ENCODE measurements at regions not wholly inside any gene's neighbourhood (a gene's known extent, or its start where the extent isn't known, plus 50 kb on each side); places are given as distances from the start of the nearest gene placed in this dataset.

GRCh38 chr14:30445011-30445793, 113.8 kb upstream of the G2E3 start:
- no peak for DNase-seq (ENCODE audit: low read depth in 1 of 2, low spot score in 1 of 2)
- Histone ChIP-seq H3K27me3 (ENCODE audit: insufficient read depth, poor library complexity, severe bottlenecking) (peaks cover 20% of the 10 kb centered on the region), H3K27ac (replicated peaks) (no peak overlapping the region), H3K4me3 (replicated peaks; ENCODE audit: insufficient read depth, low read length) (no peak overlapping the region)
- TF ChIP-seq, protein P1, sequence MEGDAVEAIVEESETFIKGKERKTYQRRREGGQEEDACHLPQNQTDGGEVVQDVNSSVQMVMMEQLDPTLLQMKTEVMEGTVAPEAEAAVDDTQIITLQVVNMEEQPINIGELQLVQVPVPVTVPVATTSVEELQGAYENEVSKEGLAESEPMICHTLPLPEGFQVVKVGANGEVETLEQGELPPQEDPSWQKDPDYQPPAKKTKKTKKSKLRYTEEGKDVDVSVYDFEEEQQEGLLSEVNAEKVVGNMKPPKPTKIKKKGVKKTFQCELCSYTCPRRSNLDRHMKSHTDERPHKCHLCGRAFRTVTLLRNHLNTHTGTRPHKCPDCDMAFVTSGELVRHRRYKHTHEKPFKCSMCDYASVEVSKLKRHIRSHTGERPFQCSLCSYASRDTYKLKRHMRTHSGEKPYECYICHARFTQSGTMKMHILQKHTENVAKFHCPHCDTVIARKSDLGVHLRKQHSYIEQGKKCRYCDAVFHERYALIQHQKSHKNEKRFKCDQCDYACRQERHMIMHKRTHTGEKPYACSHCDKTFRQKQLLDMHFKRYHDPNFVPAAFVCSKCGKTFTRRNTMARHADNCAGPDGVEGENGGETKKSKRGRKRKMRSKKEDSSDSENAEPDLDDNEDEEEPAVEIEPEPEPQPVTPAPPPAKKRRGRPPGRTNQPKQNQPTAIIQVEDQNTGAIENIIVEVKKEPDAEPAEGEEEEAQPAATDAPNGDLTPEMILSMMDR (IDR thresholded peaks at IDR 0.05; ENCODE audit: insufficient read depth, low read length), result no peak
- TF ChIP-seq POLR2AphosphoS5 (IDR thresholded peaks at IDR 0.05; ENCODE audit: low read depth) (no peak), SPI1 (IDR thresholded peaks at IDR 0.05; ENCODE audit: borderline replicate concordance, low read depth) (no peak), GABPA (IDR thresholded peaks at IDR 0.05; ENCODE audit: low read depth) (no peak)
- TF ChIP-seq, protein P2, sequence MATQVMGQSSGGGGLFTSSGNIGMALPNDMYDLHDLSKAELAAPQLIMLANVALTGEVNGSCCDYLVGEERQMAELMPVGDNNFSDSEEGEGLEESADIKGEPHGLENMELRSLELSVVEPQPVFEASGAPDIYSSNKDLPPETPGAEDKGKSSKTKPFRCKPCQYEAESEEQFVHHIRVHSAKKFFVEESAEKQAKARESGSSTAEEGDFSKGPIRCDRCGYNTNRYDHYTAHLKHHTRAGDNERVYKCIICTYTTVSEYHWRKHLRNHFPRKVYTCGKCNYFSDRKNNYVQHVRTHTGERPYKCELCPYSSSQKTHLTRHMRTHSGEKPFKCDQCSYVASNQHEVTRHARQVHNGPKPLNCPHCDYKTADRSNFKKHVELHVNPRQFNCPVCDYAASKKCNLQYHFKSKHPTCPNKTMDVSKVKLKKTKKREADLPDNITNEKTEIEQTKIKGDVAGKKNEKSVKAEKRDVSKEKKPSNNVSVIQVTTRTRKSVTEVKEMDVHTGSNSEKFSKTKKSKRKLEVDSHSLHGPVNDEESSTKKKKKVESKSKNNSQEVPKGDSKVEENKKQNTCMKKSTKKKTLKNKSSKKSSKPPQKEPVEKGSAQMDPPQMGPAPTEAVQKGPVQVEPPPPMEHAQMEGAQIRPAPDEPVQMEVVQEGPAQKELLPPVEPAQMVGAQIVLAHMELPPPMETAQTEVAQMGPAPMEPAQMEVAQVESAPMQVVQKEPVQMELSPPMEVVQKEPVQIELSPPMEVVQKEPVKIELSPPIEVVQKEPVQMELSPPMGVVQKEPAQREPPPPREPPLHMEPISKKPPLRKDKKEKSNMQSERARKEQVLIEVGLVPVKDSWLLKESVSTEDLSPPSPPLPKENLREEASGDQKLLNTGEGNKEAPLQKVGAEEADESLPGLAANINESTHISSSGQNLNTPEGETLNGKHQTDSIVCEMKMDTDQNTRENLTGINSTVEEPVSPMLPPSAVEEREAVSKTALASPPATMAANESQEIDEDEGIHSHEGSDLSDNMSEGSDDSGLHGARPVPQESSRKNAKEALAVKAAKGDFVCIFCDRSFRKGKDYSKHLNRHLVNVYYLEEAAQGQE (IDR thresholded peaks at IDR 0.05; ENCODE audit: insufficient replicate concordance, low read depth), result no peak

DNA sequence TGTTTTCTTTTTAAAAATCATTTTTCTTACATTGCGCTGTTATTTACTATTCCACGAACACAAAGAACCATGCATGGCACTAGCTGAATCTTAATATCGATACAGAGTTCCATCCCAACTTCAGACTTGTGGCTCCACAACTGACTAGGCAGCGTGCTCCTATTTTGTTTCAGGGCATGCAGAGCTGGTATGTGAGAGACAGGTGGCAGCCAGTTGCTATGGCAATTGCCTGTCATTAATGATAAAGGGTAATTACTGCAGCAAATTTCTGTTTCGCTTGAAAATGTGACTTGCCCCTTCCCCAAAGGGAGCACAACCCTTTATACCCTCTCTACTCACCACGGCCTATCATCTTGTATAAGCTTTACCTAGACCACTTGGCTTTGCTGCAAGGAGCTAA, 113.1 kb upstream of the G2E3 start:
- H3K27me3 ChIP-seq (ENCODE audit: insufficient read depth, poor library complexity, severe bottlenecking), result peaks cover 20% of the 10 kb centered on the region
- no peak for TF ChIP-seq POLR2AphosphoS5 (IDR thresholded peaks at IDR 0.05; ENCODE audit: low read depth)
- TF ChIP-seq, protein P2 (IDR thresholded peaks at IDR 0.05; ENCODE audit: insufficient replicate concordance, low read depth), result no peak
- TF ChIP-seq GABPA (IDR thresholded peaks at IDR 0.05; ENCODE audit: low read depth), result no peak
- TF ChIP-seq, protein P1 (IDR thresholded peaks at IDR 0.05; ENCODE audit: insufficient read depth, low read length), result no peak
- no peak for TF ChIP-seq SPI1 (IDR thresholded peaks at IDR 0.05; ENCODE audit: borderline replicate concordance, low read depth)
- no peak for DNase-seq (ENCODE audit: low read depth in 1 of 2, low spot score in 1 of 2)
- H3K4me3 ChIP-seq (replicated peaks; ENCODE audit: insufficient read depth, low read length), result no peak overlapping the region
- no peak overlapping the region for H3K27ac ChIP-seq (replicated peaks)

DNA sequence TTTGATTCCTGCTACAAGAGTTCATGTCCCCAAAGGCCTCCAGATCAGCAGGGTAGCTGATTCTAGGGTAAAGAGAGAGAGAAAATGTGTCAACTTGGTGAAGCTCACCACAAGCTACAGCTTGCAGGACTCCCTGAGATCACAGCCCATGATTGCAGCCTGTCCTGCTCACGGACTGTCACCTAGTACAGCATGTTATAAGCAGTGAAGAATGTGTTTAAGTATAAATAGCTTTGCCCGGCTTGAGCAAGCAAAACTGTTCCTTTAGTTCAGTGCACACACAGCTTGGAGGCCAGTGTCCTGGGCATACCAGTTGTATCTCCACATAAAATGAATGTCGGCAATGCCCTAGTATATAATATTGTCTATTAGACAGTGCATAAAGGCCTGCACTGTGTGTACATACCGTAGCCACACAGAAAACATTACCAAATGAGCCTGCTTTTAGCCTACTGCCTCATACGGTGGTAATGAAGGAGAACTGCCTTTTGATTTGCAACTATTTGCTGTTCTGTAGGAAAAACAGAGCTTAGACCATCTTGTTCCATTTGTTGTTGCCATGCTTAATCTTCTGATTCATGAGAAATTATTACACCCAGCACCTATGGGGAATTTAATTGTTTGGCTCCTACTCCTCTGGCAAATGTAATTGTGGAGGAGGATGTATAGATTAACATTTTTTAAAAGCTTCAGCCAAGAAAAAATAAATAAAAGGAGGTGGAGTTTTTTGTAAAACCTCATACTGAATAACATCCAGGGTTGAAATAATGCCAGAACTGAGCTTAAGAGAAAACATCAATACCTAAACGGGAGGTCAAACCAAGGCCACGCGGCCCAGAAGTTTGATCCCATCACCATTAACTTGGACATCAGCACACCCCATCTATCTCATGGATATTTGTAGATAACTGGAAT, 108.1 kb upstream of the G2E3 start:
- Histone ChIP-seq H3K27ac (replicated peaks) (no peak overlapping the region), H3K4me3 (replicated peaks; ENCODE audit: insufficient read depth, low read length) (no peak overlapping the region), H3K27me3 (ENCODE audit: insufficient read depth, poor library complexity, severe bottlenecking) (peaks cover 7% of the 10 kb centered on the region)
- no peak for DNase-seq (ENCODE audit: low read depth in 1 of 2, low spot score in 1 of 2)
- no peak for TF ChIP-seq GABPA (IDR thresholded peaks at IDR 0.05; ENCODE audit: low read depth)
- TF ChIP-seq, protein P2 (IDR thresholded peaks at IDR 0.05; ENCODE audit: insufficient replicate concordance, low read depth), result no peak
- TF ChIP-seq, protein P1 (IDR thresholded peaks at IDR 0.05; ENCODE audit: insufficient read depth, low read length), result no peak
- TF ChIP-seq SPI1 (IDR thresholded peaks at IDR 0.05; ENCODE audit: borderline replicate concordance, low read depth), result no peak
- TF ChIP-seq POLR2AphosphoS5 (IDR thresholded peaks at IDR 0.05; ENCODE audit: low read depth), result no peak

Data from HL-60 (cell line).